Activated T-cell treated with anti-CD3 and anti-CD28 coated beads, Interleukin-2, amount 50 U/mL, for 24 hours (primary cell): ENCODE measurements at regions not wholly inside any gene's neighbourhood (a gene's known extent, or its start where the extent isn't known, plus 50 kb on each side); places are given as distances from the start of the nearest gene placed in this dataset.
A peak's percentile ranks its signal among the peaks of the same experiment; 100 is the strongest.
"Not testable (repeated sequence)": the region's sequence is repeated elsewhere in the genome, so short reads cannot be mapped to it uniquely, and the experiment has no call there.

Source experiments
- DNase-seq: peaks from one replicate; pipeline ENCODE4 v3.0.0-alpha.2; 2020
- H3K27ac Mint-ChIP-seq: 2 replicates; pipeline ENCODE4 v1.8.0; 2020; ENCODE audit warnings: mild to moderate bottlenecking, mixed read lengths
- H3K27me3 Mint-ChIP-seq: 2 replicates; pipeline ENCODE4 v1.8.0; 2020; ENCODE audit warnings: mixed read lengths
- H3K36me3 Mint-ChIP-seq: 2 replicates; pipeline ENCODE4 v1.8.0; 2020; ENCODE audit warnings: low read depth, mixed read lengths
- H3K4me1 Mint-ChIP-seq: 2 replicates; pipeline ENCODE4 v1.8.0; 2020; ENCODE audit warnings: low read depth, mixed read lengths
- H3K4me3 Mint-ChIP-seq: 2 replicates; pipeline ENCODE4 v1.8.0; 2020; ENCODE audit warnings: mild to moderate bottlenecking, moderate library complexity, mixed read lengths
- H3K9me3 Mint-ChIP-seq: 2 replicates; pipeline ENCODE4 v1.8.0; 2020; ENCODE audit warnings: mixed read lengths

DNA sequence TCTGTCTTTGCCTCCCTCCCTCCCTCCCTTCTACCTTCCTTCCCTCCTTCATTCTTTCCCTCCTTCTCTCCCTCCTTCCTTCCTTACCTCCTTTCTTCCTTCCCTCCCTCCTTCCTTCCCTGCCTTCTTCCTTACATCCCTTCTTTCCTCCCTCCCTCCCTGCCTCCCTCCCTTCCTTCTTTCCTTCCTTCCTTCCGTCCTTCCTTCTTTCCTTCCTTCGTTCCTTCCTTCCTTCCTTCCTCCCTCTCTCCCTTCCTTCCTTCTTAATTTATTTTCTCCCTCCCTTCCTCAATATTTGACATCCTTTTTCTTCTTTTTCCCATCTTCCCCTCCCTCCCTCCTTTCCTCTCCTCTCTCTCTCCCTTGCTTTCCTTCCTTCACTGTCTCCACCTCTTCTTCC is 301.8 kb downstream of the GATA3 start:
- H3K4me3 Mint-ChIP-seq, result no peak overlapping the region
- no peaks in the 10 kb centered on the region for H3K36me3 Mint-ChIP-seq
- no peak overlapping the region for H3K27ac Mint-ChIP-seq
- H3K9me3 Mint-ChIP-seq, result no peaks in the 10 kb centered on the region
- peaks cover 21% of the 10 kb centered on the region for H3K4me1 Mint-ChIP-seq
- DNase-seq, result no peak
- no peaks in the 10 kb centered on the region for H3K27me3 Mint-ChIP-seq

GRCh38 chr10:8359467-8359866 is 305.0 kb downstream of the GATA3 start:
- no peak overlapping the region for H3K4me3 Mint-ChIP-seq
- H3K36me3 Mint-ChIP-seq, result no peaks in the 10 kb centered on the region
- H3K27ac Mint-ChIP-seq, result no peak overlapping the region
- no peaks in the 10 kb centered on the region for H3K9me3 Mint-ChIP-seq
- DNase-seq, result no peak
- H3K4me1 Mint-ChIP-seq, result peaks cover 38% of the 10 kb centered on the region
- no peaks in the 10 kb centered on the region for H3K27me3 Mint-ChIP-seq

DNA sequence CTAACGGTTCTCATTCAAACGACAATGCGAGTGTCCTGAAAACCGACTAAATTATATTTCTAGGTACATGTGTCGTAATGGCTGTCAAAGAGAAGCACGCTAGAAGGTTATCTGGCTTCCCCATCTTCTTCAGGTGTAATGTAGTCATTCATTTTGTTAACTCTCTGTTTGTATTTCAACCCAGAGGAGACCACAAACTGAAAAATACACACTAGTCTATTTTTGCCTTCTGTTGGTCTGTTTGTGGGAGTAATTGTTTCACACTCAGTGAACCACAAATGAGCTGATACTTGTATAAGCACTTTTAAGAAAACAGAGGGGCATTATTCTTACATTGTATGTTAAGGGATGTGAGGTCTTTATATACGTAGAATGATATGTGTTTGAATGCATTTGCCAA is 305.9 kb downstream of the GATA3 start:
- H3K4me1 Mint-ChIP-seq, result peaks cover 38% of the 10 kb centered on the region
- H3K27ac Mint-ChIP-seq, result no peak overlapping the region
- no peaks in the 10 kb centered on the region for H3K36me3 Mint-ChIP-seq
- no peak for DNase-seq
- H3K27me3 Mint-ChIP-seq, result no peaks in the 10 kb centered on the region
- no peak overlapping the region for H3K4me3 Mint-ChIP-seq
- no peaks in the 10 kb centered on the region for H3K9me3 Mint-ChIP-seq

DNA sequence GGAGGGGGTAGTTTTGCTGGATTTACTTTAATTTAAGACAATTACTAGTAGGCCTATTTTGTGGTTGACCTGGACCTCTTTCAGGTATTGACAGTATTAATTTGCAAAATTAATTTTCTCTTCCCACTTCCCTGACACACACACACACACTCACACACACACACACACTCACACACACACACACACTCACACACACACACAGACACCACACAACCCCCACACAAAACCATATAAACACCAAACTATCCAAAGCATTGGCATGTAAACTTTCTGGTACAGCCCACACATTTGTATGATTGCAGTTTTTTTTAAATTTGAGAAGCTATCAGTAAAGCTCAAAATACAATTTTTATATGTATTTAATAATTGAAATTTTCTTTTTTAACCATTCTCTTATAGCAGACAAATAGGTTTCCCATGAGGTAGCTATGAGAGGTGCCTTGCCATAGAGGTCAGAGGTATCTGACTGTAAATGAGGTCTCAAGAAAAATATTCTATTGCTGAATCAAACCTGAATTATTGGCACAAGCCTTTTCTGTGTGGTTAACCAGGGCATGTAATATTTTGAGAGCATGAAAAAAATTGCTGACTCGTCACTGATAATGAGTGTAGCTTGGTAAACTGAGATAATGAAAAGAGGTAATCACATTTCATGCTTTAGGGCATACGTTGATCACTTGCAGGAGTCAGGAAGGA is 306.5 kb downstream of the GATA3 start:
- H3K27ac Mint-ChIP-seq, result peak overlapping the region; percentile 6
- H3K36me3 Mint-ChIP-seq, result no peaks in the 10 kb centered on the region
- no peaks in the 10 kb centered on the region for H3K9me3 Mint-ChIP-seq
- H3K27me3 Mint-ChIP-seq, result no peaks in the 10 kb centered on the region
- DNase-seq, result no peak
- no peak overlapping the region for H3K4me3 Mint-ChIP-seq
- peaks cover 44% of the 10 kb centered on the region for H3K4me1 Mint-ChIP-seq

GRCh38 chr10:8361510-8361844 is 307.0 kb downstream of the GATA3 start:
- no peak for DNase-seq
- H3K27ac Mint-ChIP-seq, result peak overlapping the region; percentile 6
- H3K27me3 Mint-ChIP-seq, result no peaks in the 10 kb centered on the region
- peaks cover 49% of the 10 kb centered on the region for H3K4me1 Mint-ChIP-seq
- no peaks in the 10 kb centered on the region for H3K36me3 Mint-ChIP-seq
- H3K4me3 Mint-ChIP-seq, result no peak overlapping the region
- H3K9me3 Mint-ChIP-seq, result no peaks in the 10 kb centered on the region

GRCh38 chr10:8365935-8366911 is 311.7 kb downstream of the GATA3 start:
- peak overlapping the region; percentile 60 for H3K27ac Mint-ChIP-seq

GRCh38 chr10:8367672-8368411 is 313.4 kb downstream of the GATA3 start:
- not testable (repeated sequence) for H3K27me3 Mint-ChIP-seq
- Mint-ChIP-seq H3K4me1 (peaks cover 41% of the 10 kb centered on the region), H3K27ac (peak overlapping the region; percentile 44)

More at GRCh38 chr10:8365935-8366911, 311.7 kb downstream of the GATA3 start:
- Mint-ChIP-seq H3K36me3 (no peaks in the 10 kb centered on the region), H3K4me1 (peaks cover 48% of the 10 kb centered on the region), H3K9me3 (peaks cover 5% of the 10 kb centered on the region), H3K4me3 (no peak overlapping the region), H3K27me3 (no peaks in the 10 kb centered on the region)
- DNase-seq, result peak; percentile 54

DNA sequence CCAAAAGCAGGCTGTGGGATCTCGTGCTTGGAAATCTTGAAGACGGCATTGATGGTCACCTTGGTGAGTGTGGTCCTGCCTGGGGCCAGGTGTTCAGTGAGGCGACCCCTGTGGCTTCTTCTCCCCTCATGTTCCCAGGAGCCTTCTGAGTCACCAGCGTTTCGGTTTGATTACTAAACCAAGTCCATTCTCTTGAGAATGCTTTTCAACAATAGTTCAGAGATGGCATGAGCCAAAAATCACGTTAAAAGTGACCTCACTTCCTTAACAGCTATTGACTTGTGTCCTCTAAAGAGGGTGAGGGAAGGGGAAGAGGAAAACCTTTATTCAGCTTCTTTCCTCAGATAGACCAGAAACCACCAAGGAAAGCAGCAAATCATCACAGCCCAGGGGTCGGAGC is 315.2 kb downstream of the GATA3 start:
- no peaks in the 10 kb centered on the region for H3K27me3 Mint-ChIP-seq
- no peak overlapping the region for H3K27ac Mint-ChIP-seq
- H3K9me3 Mint-ChIP-seq, result peaks cover 5% of the 10 kb centered on the region
- no peaks in the 10 kb centered on the region for H3K36me3 Mint-ChIP-seq
- no peak overlapping the region for H3K4me3 Mint-ChIP-seq
- no peak for DNase-seq
- H3K4me1 Mint-ChIP-seq, result peaks cover 29% of the 10 kb centered on the region

More at GRCh38 chr10:8367672-8368411, 313.4 kb downstream of the GATA3 start:
- H3K4me3 Mint-ChIP-seq, H3K36me3 Mint-ChIP-seq, DNase-seq, H3K9me3 Mint-ChIP-seq: not testable (repeated sequence)

GRCh38 chr10:8374334-8374733 is 319.8 kb downstream of the GATA3 start:
- Mint-ChIP-seq H3K36me3 (no peaks in the 10 kb centered on the region), H3K9me3 (no peaks in the 10 kb centered on the region), H3K4me1 (peaks cover 15% of the 10 kb centered on the region), H3K27ac (no peak overlapping the region), H3K27me3 (no peaks in the 10 kb centered on the region), H3K4me3 (no peak overlapping the region)
- no peak for DNase-seq

DNA sequence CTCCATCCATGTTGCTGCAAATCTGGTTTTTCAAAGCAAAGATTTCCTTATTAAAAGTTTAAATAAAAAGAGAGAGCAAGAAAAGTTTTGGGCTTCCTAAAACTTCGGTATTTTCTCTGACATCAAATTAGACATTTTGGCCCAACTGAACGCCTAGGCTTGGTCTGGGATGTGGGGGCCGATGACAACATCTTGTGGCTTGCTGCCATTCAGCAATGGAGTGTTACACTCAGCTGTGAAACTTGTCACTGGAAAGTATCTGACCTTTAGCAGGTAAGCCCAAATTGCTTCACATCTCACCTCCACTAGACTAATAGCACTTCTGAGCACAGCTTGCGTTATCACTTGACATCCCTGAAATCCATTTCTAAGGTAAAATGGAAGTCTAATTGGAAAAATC is 320.6 kb downstream of the GATA3 start:
- Mint-ChIP-seq H3K4me1 (peaks cover 8% of the 10 kb centered on the region), H3K36me3 (no peaks in the 10 kb centered on the region), H3K9me3 (no peaks in the 10 kb centered on the region), H3K27me3 (no peaks in the 10 kb centered on the region), H3K27ac (no peak overlapping the region), H3K4me3 (no peak overlapping the region)
- no peak for DNase-seq

DNA sequence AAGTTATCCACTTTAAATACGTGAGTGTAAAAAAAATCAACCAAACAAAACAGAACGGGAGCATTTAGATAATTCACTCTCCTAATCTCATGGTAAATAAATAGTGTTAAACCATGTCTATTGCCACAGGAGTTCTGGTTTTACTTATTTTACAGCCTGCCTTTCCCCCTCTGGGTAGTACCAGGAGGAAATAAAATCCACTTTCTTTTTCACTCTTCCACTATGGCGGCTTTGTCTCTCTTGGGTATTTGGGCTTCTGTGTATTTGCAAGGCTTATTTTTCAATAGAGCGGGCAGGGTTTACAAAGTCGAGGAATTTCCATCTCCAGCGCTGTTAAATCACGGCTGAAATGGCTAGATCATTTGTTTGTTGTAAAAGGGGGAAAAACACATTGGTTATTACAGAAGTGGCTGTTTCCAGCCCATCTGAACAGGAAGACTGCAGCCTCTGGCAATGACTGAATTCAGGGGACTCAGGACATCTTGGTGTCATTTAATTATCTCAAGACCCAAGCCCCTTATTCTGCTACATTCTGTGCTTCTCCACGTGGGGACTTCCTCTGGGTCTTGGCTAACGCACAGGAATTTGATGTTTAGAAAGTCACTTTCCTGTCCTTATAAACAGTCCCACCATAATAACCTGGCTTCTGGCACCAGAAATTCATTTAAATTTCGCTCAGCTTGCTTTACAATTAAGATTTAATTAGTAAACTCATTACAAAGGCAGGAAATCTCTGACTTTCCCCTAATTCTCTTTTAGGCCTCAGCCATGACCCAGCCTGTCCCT is 323.9 kb downstream of the GATA3 start:
- Mint-ChIP-seq H3K4me3 (no peak overlapping the region), H3K4me1 (peaks cover 6% of the 10 kb centered on the region), H3K27me3 (no peaks in the 10 kb centered on the region), H3K36me3 (no peaks in the 10 kb centered on the region), H3K27ac (no peak overlapping the region), H3K9me3 (no peaks in the 10 kb centered on the region)
- no peak for DNase-seq

- Mint-ChIP-seq H3K4me1 (peaks cover 3% of the 10 kb centered on the region), H3K27me3 (no peaks in the 10 kb centered on the region), H3K4me3 (no peak overlapping the region), H3K27ac (no peak overlapping the region), H3K9me3 (no peaks in the 10 kb centered on the region), H3K36me3 (no peaks in the 10 kb centered on the region)
- DNase-seq, result no peak
Observed at GRCh38 chr10:8379906-8380832, 325.7 kb downstream of the GATA3 start.

- Mint-ChIP-seq H3K4me1 (no peaks in the 10 kb centered on the region), H3K36me3 (no peaks in the 10 kb centered on the region), H3K27ac (no peak overlapping the region), H3K4me3 (no peak overlapping the region), H3K9me3 (no peaks in the 10 kb centered on the region), H3K27me3 (no peaks in the 10 kb centered on the region)
- no peak for DNase-seq
Observed at GRCh38 chr10:8380833-8381496, 326.5 kb downstream of the GATA3 start.
